Mesendoderm (in vitro differentiated cells): ENCODE measurements at regions not wholly inside any gene's neighbourhood (a gene's known extent, or its start where the extent isn't known, plus 50 kb on each side); places are given as distances from the start of the nearest gene placed in this dataset.

Source experiments
- DNase-seq: peaks from one replicate; pipeline ENCODE4 v3.0.0; 2013
- H2AK5ac ChIP-seq: 2 replicates; pipeline ENCODE4 v1.6.1; 2013; ENCODE audit warnings: low read length, inconsistent platforms
- H2BK120ac ChIP-seq: 2 replicates; pipeline ENCODE4 v1.6.1; 2013; ENCODE audit warnings: low read depth, mild to moderate bottlenecking, low read length, moderate library complexity, mixed read lengths
- H2BK15ac ChIP-seq: replicated peaks from 2 replicates; pipeline ENCODE4 v1.6.1; 2013; ENCODE audit warnings: low read depth, mild to moderate bottlenecking, moderate library complexity
- H2BK5ac ChIP-seq: 2 replicates; pipeline ENCODE4 v1.6.1; 2013; ENCODE audit warnings: low read length, inconsistent platforms
- H3K18ac ChIP-seq: 2 replicates; pipeline ENCODE4 v1.6.1; 2013; ENCODE audit warnings: mild to moderate bottlenecking, low read length, mixed read lengths
- H3K23ac ChIP-seq: one replicate; pipeline ENCODE4 v1.6.1; 2013; ENCODE audit warnings: low read length
- H3K27ac ChIP-seq: 2 replicates; pipeline ENCODE4 v1.5.1; 2013; ENCODE audit warnings: low read depth, mild to moderate bottlenecking, inconsistent platforms, low read length, moderate library complexity
- H3K27me3 ChIP-seq: 2 replicates; pipeline ENCODE4 v1.6.1; 2013; ENCODE audit warnings: low read length, control low read depth, mild to moderate bottlenecking, inconsistent platforms; ENCODE audit not compliant: insufficient read depth, poor library complexity
- H3K36me3 ChIP-seq: 2 replicates; pipeline ENCODE4 v1.6.1; 2013; ENCODE audit warnings: low read length, inconsistent platforms; ENCODE audit not compliant: control insufficient read depth, insufficient read depth
- H3K4ac ChIP-seq: one replicate; pipeline ENCODE4 v1.6.1; 2013; ENCODE audit warnings: low read depth, mild to moderate bottlenecking, low read length, moderate library complexity
- H3K4me1 ChIP-seq: 2 replicates; pipeline ENCODE4 v1.6.1; 2013; ENCODE audit warnings: low read depth, low read length, inconsistent platforms; ENCODE audit not compliant: control insufficient read depth
- H3K4me2 ChIP-seq: 2 replicates; pipeline ENCODE4 v1.6.1; 2013; ENCODE audit warnings: low read length
- H3K4me3 ChIP-seq: 2 replicates; pipeline ENCODE4 v1.5.1; 2013; ENCODE audit warnings: mild to moderate bottlenecking, low read length
- H3K56ac ChIP-seq: one replicate; pipeline ENCODE4 v1.6.1; 2013; ENCODE audit warnings: low read length
- H3K79me1 ChIP-seq: 2 replicates; pipeline ENCODE4 v1.6.1; 2013; ENCODE audit warnings: low read length, inconsistent platforms
- H3K79me2 ChIP-seq: 2 replicates; pipeline ENCODE4 v1.6.1; 2013; ENCODE audit warnings: mild to moderate bottlenecking, low read length; ENCODE audit not compliant: control insufficient read depth, insufficient read depth
- H3K9ac ChIP-seq: 2 replicates; pipeline ENCODE4 v1.6.1; 2013; ENCODE audit warnings: low read length, inconsistent platforms
- H4K5ac ChIP-seq: one replicate; pipeline ENCODE4 v1.6.1; 2013; ENCODE audit warnings: low read length
- H4K8ac ChIP-seq: one replicate; pipeline ENCODE4 v1.6.1; 2013; ENCODE audit warnings: low read depth, mild to moderate bottlenecking, control low read depth, low read length, moderate library complexity
- WGBS: extraction: QIAGEN DNeasy Blood & Tissue Kit; methylation state at CpG from one replicate; pipeline ENCODE4 v1.1.7; 2013; ENCODE audit warnings: low lambda C conversion rate, missing lambda C conversion rate; ENCODE audit not compliant: insufficient coverage; ENCODE audit errors: extremely low coverage; 5-methylcytosine and 5-hydroxymethylcytosine counted together

DNA sequence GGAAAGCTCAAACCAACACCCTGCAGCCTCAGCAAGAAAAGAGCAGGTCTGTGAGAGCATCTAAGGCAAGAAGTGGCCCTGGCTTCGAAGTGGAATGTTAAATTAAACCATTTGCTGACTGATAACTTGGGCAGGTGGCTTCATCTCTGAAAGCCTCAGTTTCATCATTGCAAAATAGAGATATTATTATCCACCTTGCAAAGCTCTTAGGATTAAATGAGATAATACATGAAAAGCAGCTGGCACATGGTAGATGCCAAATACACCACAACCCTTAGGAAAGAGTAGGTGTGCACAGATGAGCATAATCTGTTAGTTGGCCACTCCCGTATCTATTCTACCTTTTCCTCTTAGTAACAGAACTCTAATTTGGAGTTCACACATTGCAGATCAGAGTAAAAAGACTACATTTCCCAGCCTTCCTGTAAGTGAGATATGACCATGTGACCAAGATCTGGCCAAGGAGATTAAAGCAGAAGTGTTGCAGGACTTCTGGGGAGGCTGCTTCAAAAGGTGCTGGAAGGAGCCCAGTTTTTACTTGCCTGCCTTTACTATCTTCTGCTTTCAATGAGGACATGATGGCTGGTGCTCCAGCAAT is 288.7 kb downstream of the SOX9 start:
- H3K4me3 ChIP-seq = no peak overlapping the region
- H3K79me2 ChIP-seq = no peaks in the 10 kb centered on the region
- H2BK120ac ChIP-seq = no peak overlapping the region
- H3K79me1 ChIP-seq = no peaks in the 10 kb centered on the region
- H3K4ac ChIP-seq = no peak overlapping the region
- H3K56ac ChIP-seq = no peak overlapping the region
- H2AK5ac ChIP-seq = no peak overlapping the region
- H3K9ac ChIP-seq = no peak overlapping the region
- no peak overlapping the region for H3K4me2 ChIP-seq
- no CpG with 5 or more reads among the region's 2 CpGs for WGBS
- no peak overlapping the region for H3K27ac ChIP-seq
- no peaks in the 10 kb centered on the region for H3K27me3 ChIP-seq
- H2BK15ac ChIP-seq = no peak overlapping the region
- H3K18ac ChIP-seq = no peak overlapping the region
- no peak overlapping the region for H4K8ac ChIP-seq
- no peak overlapping the region for H2BK5ac ChIP-seq
- H4K5ac ChIP-seq = no peak overlapping the region
- H3K36me3 ChIP-seq = no peaks in the 10 kb centered on the region
- peaks cover 2% of the 10 kb centered on the region for H3K4me1 ChIP-seq
- H3K23ac ChIP-seq = no peak overlapping the region
- DNase-seq = no peak

GRCh38 chr17:72411124-72411563 is 290.3 kb downstream of the SOX9 start:
- no peak overlapping the region for H4K5ac ChIP-seq
- no peak overlapping the region for H3K9ac ChIP-seq
- no peak overlapping the region for H2AK5ac ChIP-seq
- no peak overlapping the region for H3K56ac ChIP-seq
- peaks cover under 1% of the 10 kb centered on the region for H3K4me1 ChIP-seq
- no peak overlapping the region for H3K4ac ChIP-seq
- no CpG with 5 or more reads among the region's 6 CpGs for WGBS
- H3K4me3 ChIP-seq = no peak overlapping the region
- H3K18ac ChIP-seq = no peak overlapping the region
- H3K27ac ChIP-seq = no peak overlapping the region
- H2BK15ac ChIP-seq = no peak overlapping the region
- H3K4me2 ChIP-seq = no peak overlapping the region
- DNase-seq = no peak
- no peaks in the 10 kb centered on the region for H3K79me2 ChIP-seq
- no peak overlapping the region for H3K23ac ChIP-seq
- H3K36me3 ChIP-seq = no peaks in the 10 kb centered on the region
- H4K8ac ChIP-seq = no peak overlapping the region
- no peaks in the 10 kb centered on the region for H3K79me1 ChIP-seq
- no peak overlapping the region for H2BK120ac ChIP-seq
- H2BK5ac ChIP-seq = no peak overlapping the region
- no peaks in the 10 kb centered on the region for H3K27me3 ChIP-seq

DNA sequence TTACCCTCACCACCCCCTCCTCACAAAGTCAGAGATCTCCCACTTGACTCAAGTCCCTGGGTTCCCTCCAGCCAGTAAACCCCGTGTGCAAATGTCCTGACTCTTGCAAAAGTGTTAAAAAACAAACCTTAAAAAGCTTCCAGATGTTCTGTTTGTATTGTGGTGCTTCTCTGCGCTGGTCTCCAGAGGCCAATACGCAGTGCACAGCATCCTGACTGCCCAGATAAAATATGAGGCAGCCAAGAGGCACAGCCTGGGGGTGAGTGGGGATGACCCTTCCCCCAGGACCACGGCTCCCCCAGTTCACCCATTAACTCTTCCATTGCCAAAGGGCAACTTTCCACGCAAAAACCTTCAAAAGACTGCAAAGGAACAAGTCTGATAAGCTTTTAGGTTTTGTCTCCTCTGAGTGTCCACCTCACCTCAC is 291.8 kb downstream of the SOX9 start:
- Histone ChIP-seq H4K8ac (no peak overlapping the region), H3K4me1 (no peaks in the 10 kb centered on the region), H3K4me2 (no peak overlapping the region), H2AK5ac (no peak overlapping the region), H3K56ac (no peak overlapping the region), H3K18ac (no peak overlapping the region), H3K36me3 (no peaks in the 10 kb centered on the region), H4K5ac (no peak overlapping the region), H2BK5ac (no peak overlapping the region), H3K4me3 (no peak overlapping the region), H3K9ac (no peak overlapping the region), H3K23ac (no peak overlapping the region), H3K27me3 (no peaks in the 10 kb centered on the region), H2BK120ac (no peak overlapping the region), H3K79me1 (no peaks in the 10 kb centered on the region), H2BK15ac (no peak overlapping the region), H3K79me2 (no peaks in the 10 kb centered on the region), H3K4ac (no peak overlapping the region), H3K27ac (no peak overlapping the region)
- no peak for DNase-seq
- no CpG with 5 or more reads among the region's 5 CpGs for WGBS

DNA sequence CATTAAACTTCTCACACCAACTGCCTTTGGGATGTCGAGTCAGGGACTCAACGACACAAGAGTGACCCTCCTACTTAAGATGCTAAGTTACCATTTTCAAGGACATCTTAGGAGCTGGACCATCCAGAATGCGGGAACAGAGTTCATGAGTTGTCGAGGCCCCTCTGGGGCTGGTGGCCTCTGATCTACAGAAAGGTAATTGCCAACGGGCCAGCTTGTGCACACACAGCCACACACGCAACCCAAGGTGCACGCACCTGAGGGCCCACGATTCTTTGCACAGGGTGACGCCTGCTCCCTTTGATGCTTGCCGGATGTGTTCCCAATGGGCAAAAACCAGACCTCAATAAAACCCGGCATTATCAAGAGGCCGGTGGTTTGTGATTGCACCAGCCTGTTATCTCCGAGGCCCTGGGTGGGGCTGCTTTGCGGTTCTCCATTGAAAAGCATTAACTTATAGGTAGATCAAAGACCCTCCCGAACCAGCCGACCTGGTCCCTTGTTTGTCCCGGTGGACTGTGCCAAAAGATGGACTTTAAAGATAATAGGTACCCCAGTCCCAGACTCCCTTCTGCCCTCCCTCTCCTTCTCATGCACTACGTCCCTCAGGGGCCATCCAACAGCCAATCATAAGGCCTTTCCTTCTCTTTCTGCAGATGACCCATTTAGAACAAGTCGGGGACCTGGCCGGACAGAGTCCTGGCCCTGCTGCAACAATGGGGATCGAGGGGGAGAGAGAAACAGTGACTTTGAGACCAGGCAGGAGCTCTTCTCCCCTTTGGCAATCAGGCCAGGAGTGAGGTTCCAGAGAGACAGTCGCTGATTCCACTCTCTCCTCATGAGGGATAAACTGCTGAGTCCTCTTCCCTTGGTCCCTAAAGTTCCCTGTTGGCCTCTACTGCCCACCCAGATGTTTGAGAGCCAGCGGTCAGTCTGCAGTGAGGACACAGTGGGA is 292.5 kb downstream of the SOX9 start:
- H3K4ac ChIP-seq = no peak overlapping the region
- no peaks in the 10 kb centered on the region for H3K79me1 ChIP-seq
- H2BK15ac ChIP-seq = no peak overlapping the region
- no peaks in the 10 kb centered on the region for H3K79me2 ChIP-seq
- no peak overlapping the region for H3K4me3 ChIP-seq
- DNase-seq = no peak
- no peak overlapping the region for H3K18ac ChIP-seq
- WGBS = no CpG with 5 or more reads among the region's 23 CpGs
- H3K56ac ChIP-seq = no peak overlapping the region
- H2BK5ac ChIP-seq = no peak overlapping the region
- H3K4me1 ChIP-seq = no peaks in the 10 kb centered on the region
- no peak overlapping the region for H3K27ac ChIP-seq
- H4K5ac ChIP-seq = no peak overlapping the region
- no peak overlapping the region for H2BK120ac ChIP-seq
- no peaks in the 10 kb centered on the region for H3K27me3 ChIP-seq
- H3K23ac ChIP-seq = no peak overlapping the region
- no peak overlapping the region for H4K8ac ChIP-seq
- no peaks in the 10 kb centered on the region for H3K36me3 ChIP-seq
- no peak overlapping the region for H3K9ac ChIP-seq
- H2AK5ac ChIP-seq = no peak overlapping the region
- no peak overlapping the region for H3K4me2 ChIP-seq

DNA sequence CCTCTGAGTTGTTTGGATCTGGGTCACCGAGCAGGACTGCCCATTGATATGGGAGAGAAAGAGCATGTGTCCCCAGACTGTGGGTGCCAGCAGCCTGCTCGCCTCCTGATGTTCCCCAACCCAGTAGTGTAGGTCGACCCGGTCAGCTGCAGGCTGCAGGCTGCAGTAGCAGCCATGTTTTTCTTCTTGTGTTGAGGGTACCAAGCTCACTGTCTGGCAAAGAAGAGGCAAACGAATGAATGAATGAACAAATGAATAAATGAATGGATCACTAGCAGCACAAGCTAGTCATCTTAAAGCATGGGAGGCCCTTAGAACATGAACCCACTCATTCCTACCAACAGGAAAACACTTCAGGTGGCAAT is 293.2 kb downstream of the SOX9 start:
- WGBS = no CpG with 5 or more reads among the region's 5 CpGs
- H3K9ac ChIP-seq = no peak overlapping the region
- no peak overlapping the region for H3K18ac ChIP-seq
- H2BK15ac ChIP-seq = no peak overlapping the region
- H2BK120ac ChIP-seq = no peak overlapping the region
- no peak overlapping the region for H4K8ac ChIP-seq
- H3K27me3 ChIP-seq = no peaks in the 10 kb centered on the region
- no peak overlapping the region for H3K4me3 ChIP-seq
- no peak overlapping the region for H2AK5ac ChIP-seq
- no peak overlapping the region for H3K56ac ChIP-seq
- H3K23ac ChIP-seq = no peak overlapping the region
- no peak for DNase-seq
- no peak overlapping the region for H2BK5ac ChIP-seq
- no peaks in the 10 kb centered on the region for H3K79me2 ChIP-seq
- H3K4me2 ChIP-seq = no peak overlapping the region
- H3K79me1 ChIP-seq = no peaks in the 10 kb centered on the region
- no peaks in the 10 kb centered on the region for H3K36me3 ChIP-seq
- H3K4me1 ChIP-seq = no peaks in the 10 kb centered on the region
- H3K27ac ChIP-seq = no peak overlapping the region
- H4K5ac ChIP-seq = no peak overlapping the region
- H3K4ac ChIP-seq = no peak overlapping the region
